GM18498 (cell line): ENCODE measurements at regions not wholly inside any gene's neighbourhood (a gene's known extent, or its start where the extent isn't known, plus 50 kb on each side); places are given as distances from the start of the nearest gene placed in this dataset.

Experiments
- ATAC-seq: cut with Tn5 transposase; IDR thresholded peaks from one replicate; pipeline ENCODE4 v1.9.1; 2021; ENCODE audit warnings: mild to moderate bottlenecking, moderate library complexity; ENCODE audit not compliant: unreplicated experiment

DNA sequence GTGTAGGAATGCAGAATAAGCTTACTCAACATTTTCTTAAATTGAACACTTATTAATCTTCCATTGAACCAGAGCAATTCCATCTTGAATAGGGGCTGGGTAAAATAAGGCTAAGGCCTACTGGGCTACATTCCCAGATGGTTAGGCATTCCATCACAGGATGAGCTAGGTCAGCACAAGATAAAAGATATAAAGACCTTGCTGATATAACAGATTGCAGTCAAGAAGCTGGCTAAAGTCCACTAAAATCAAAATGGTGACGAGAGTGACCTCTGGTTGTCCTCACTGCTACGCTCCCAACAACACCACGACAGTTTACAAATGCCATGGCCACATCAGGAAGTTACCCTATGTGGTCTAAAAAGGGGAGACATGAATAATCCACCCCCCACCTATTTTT lies 156.1 kb downstream of the NXNL2 start:
- no peak for ATAC-seq

DNA sequence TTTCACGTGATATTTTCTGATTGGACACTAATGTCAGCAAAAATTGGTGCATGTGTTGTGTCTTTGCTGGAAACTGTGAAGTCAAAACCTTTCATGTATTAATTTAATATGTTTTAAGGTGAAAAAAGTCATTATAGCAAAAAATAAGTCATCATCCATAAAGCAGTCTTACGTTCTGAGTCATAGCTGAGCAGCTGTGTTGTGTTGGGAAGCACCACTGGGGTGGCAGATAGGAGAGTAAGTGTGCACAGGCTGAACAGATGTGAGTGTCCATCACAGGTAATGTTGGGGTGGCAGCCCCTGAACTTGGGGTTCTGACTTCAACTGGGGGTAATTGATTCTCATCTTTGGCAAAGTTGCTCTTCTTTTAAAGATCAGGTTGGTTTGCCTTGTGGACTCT lies 156.8 kb downstream of the NXNL2 start:
- ATAC-seq = no peak

DNA sequence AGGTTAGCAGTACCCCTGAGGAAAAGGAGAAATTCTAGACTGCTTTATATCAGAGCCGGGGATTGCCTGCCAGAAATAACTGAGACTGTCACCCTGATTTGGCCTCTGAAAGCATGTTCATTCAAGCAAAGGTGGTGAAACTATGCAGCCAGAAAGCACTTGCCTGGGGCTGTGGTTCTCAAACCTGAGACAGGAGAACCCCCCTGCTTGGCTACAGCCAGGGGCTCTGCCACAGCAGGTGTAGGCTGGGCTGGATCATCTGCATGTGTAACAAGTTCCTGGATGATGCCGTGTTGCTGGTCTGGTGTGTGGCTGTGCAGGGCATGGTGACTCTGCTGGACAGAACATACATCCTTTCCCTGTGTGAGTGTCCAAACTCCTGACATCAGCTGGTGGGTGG lies 157.8 kb downstream of the NXNL2 start:
- ATAC-seq = no peak

DNA sequence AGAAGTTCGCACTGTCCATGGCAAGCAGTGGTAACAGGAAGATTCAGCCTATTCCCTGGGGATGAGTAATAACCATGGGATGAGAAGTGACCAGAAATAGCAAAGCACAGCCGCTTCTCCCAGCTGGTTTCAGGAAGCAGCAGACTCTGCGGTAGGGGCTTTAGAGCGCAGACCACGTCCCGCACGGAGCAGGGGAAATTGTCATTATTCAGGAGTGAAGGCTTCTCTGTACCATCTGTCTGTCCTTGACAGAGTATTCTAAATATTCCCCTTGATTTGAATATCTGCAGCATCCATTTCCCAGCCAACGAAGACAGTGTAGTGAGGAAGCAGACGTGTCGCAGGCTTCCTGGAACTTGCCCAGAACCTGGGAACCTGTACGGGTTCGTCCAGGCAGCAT lies 159.6 kb downstream of the NXNL2 start:
- no peak for ATAC-seq

DNA sequence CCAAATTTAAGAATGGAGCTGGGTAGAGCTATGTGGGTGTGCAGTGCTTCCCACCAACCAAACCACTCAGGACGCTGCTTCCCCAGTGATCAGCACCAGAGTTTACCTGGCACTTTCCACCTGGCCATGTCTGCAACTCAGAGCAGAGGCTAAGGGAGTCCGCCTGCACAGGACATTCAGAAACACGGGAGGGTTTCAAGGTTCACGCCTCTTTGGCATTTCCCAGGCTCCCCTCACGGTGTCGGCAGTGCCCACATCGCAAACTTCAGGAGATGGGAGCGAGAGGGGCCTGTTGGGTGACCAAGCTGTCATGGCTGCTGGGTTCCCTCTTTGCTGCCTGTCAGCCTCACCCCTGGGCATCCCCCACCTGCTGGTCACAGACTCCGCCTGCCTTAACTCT lies 161.5 kb downstream of the NXNL2 start:
- ATAC-seq = no peak

DNA sequence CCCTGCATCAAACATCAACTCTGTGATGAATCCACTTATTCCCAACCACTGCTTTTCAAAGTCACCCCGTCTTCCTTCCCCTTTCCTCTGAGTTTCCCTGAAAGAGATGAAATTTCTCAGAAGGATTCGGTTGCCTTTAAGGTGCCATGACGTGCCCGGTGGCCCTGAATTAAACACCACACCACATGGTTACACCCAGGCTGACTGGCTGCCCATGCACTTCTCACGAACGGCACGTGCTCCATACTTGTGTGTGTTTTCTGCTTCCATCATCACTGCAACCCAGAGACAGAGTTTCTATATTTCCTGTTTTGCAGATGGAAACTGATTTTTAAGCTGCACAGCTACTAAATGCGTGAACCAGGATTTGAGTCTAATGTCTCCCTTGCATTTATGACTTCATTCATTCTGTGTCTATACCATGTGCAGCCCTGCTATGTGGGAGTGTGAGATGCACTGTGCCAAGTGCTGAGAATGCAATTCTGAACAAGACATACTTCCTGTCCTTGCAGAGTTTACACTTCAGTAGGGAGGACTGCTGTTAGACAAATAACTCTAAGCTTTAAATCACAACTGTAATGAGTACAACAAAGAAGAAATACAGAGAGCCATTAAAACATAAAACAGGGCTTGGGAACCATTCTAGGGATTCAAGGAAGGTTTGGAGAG lies 162.9 kb downstream of the NXNL2 start:
- no peak for ATAC-seq

DNA sequence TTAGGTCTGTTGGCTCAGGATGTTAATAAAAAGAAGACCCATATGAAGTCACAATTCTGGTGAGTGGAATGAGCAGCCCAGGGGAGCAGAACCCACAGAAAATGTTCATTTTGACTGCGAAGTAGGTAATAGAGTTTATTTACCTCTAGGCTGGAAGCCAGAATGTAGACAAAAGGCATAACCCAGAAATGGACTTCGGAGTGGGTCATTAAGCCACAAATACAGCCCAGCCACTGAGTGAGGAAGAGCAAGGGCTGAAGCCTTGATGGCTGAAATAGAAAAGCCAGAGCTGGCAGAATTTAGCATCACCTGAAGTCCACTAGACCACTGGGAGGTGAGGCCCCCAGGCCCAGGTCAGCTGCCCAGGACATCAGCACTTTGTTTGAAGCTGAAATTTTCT lies 168.0 kb downstream of the NXNL2 start:
- ATAC-seq = no peak

DNA sequence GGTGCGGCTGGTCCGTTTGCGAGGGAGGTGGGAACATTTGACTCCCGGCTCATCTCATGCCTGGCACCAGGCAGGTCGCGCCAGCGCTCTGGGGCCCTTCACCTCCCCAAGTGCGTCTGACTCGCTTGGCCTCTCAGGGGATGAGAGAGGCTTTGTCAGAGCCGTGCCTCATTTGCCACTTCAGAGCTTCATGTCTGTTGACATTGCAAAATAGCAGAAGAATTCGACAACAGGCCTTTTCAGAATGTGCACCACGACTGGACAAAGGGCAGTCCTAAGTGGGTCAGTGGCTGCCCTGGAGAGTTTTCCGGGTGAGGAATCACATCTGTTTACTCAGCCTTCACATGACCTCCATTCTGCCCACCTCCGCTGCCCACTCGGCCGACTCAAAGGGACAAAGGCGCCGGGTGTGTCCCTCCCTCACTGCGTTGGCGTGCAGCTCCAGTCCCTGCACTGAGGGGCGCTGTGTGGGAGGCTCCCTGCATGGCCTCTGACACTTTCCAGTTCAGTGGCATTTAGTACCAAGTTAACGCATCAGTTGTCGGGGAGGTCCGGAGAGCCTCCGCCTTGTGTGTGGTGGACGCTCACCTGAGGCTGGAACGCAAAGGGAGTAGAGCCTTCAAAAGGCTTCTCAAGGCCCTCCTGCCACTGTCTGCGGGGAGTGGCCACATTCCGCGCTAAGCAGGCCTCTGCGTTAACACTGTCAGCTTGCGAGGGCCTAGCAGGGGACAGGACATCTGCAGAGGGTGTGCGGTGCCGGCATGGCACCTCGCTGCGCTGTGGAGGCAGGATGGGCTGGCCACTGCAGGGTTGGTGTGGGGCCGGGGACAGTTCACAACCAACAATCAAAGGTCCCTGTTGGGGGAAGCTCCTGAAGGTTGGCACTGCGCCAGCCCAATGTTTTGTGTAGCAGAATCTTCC lies 171.5 kb downstream of the NXNL2 start:
- ATAC-seq = no peak

DNA sequence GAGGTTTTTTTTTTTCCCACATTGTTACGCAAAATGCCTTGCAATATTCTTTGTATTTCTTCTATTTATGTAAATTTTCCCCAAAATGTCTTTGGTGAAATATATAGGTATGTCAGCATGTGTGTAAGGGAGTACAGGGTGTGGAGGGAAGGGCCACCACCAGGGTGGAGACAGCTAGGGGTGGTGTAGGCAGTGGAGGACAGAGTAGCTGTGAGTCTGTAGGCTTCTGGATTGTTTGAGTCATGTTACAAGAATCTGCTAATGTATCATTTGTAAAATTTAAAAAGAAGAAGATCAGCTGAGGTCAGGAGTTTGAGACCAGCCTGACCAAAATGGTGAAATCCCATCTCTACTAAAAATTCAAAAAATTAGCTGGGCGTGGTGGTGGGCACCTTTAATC lies 175.5 kb downstream of the NXNL2 start:
- ATAC-seq = no peak

DNA sequence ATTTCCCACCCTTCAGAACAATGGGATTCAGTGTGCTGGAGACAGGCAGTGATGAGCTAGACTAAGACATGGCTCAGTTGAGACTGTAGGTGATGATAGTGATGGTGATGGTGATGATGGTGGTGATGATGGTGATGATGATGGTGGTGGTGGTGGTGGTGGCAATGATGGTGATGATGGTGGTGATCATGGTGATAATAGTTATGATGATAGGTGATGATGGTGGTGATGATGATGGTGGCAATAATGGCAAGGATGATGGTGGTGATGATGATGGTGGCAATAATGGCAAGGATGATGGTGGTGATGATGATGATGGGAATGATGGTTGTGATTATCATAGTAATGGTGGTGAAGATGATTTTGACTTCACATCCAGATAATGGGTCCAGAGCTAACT lies 176.7 kb downstream of the NXNL2 start:
- no peak for ATAC-seq

DNA sequence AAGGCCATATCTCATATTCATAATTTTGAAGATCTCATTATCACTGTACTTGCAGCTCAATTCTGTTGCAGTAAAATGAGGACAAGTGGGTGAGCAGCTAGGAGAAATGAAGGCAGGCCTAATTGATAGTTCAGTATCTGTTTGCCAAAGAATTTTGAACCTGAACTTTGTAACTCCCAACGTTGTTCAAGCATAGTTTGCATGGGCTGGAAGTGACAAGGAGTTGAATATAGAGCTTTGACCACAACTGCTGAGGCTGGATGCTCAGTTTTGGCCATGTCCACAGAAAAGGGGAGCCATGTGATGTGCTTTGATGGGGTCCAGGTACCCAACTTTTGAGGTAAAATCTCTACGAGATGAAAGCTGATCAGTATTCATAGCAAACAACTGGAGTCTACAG lies 177.5 kb downstream of the NXNL2 start:
- no peak for ATAC-seq

DNA sequence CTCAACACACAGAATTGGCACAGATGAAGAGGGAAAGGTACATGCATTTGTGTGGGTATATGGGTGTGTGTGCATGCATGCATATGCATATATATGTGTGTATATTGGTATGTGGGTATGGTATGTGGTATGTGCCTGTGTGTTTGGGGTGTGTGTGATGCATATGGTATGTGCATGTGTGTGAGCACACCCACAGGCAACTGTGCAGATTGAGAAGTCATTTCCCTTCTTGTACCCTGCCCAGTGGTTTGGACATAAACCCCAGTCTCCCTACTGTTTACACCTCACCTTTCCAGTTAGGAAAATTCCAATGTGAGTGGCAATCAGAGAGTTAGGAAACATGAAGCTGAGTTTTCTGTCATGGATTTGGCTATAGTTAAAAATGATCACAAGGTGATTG lies 178.0 kb downstream of the NXNL2 start:
- no peak for ATAC-seq

DNA sequence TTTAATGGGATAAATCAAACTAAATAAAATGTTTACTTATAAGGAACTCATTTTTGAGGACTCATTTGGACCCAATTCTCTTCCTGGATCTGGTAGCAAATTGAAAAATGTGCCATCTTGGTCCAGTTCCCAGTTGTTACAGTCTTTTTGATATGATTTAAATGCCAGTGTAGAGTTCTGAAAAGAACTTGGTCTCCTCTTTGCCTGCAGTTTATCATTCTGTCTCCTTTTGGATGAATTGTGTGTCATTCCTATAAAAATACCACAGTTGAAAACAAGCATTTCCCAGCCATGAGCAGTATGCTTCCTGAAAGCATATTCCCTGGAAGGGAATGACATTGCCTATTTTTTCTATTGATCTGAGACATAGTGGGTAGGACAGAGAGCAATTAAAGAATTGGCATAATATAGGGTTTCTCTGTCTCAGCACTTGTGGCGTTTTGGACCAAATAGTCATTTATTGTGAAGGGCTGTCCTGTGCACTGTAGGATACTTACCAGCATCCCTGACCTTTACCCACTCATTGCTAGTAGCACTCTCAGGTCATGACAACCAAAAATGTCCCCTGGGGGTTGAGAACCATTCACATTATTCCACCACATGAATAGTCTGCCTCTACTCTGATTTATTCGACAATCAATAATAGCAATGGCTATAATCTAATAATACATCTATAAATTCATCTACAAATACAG lies 181.8 kb downstream of the NXNL2 start:
- ATAC-seq = no peak

DNA sequence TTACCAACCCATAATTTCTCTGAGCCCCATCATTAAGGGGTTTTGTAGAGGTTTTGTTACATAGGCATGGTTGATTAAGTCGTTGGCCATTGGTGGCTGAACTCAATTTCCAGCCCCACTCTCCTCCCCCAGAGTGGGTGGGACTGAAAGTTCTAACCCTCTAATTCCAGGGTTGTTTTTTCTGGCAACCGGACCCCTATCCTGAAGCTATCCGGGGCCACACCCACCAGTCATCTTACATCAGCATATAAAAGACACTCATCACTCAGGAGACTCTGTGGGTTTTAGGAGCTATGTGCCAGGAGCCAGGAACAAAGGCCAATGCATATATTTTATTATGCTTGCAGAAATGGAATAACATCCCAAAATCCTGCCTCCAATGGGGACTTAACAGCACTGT lies 186.0 kb downstream of the NXNL2 start:
- ATAC-seq = no peak

DNA sequence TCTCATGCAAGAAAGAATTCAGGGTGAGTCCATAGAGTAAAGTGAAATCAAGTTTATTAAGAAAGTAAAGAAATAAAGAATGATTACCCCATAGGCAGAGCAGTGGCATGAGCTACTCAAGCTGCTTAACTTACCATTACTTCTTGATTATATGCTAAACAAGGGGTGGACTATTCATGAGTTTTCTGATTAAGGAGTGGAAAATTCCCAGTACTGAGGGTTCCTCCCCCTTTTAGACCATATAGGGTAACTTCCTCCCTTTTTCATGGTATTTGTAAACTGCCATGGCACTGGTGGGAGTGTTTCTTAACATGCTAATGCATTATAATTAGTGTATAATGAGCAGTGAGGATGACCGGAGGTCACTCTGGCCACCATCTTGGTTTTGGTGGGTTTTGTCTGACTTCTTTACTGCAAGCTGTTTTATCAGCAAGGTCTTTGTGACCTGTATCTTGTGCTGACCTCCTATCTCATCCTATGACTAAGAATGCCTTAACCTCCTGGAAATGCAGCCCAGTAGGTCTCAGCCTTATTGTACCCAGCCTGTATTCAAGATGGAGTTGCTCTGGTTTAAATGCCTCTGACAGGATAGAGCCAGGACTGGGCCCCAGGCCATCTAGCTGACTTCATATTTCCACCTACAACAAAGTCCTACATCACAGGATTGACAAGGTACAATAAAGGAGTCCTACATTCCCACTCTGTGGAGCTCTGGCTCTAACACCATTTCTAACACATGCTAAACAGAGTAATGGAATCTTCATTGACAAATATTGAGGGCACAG lies 186.7 kb downstream of the NXNL2 start:
- no peak for ATAC-seq

DNA sequence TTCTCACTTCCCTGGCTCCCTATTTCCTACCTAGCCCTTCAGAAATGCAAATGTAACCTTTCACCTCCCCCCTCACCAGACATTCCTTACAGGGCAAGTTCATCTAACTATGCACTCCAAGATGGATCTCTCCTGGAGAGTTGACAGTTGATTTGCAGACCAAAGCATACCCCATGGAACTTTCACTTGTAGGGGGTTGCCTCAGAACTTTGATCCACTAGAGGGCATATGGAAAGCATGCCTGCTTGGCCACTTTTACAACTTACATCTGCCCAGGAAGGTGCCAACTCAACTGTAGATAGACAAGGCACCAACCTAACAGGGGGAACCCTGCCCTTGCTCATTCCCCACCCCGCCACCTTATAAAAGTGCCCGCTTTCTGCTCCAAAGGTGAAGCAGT lies 187.8 kb downstream of the NXNL2 start:
- ATAC-seq = no peak

DNA sequence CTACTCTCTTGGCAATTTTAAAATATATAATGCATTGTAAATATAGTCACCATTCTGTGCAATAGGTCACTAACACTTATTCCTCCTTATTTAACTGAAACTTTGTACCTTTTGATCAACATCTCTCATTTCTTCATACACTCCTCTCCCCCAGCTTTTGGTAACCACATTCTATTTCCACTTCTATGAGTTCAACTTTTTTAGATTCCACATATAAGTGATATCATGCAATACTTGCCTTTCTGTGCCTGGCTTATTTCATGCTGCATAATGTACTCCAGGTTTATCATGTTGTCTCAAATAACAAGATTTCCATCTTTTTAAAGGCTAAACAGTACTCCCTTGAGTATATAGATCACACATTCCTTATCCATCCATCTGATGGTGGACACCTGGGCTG lies 188.8 kb downstream of the NXNL2 start:
- ATAC-seq = no peak

DNA sequence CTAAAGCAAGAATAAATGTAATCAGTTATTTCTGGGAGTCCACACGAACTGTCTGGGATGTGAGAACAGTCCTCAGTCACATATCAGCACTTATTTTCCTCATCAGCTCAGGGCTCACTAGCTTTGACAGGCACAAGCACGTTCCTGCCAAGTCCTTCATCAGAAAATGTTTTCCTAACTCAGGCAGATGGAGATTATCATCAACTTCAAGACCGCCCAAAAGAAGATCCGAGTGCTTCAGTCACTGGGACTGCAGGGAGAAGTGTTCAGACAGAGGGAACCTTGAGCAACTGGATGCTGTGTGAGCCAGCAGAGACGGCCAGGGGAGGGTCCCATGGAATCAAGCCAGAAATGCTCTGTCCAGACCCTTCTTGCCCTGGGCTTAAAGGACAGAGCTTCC lies 189.4 kb downstream of the NXNL2 start:
- no peak for ATAC-seq

DNA sequence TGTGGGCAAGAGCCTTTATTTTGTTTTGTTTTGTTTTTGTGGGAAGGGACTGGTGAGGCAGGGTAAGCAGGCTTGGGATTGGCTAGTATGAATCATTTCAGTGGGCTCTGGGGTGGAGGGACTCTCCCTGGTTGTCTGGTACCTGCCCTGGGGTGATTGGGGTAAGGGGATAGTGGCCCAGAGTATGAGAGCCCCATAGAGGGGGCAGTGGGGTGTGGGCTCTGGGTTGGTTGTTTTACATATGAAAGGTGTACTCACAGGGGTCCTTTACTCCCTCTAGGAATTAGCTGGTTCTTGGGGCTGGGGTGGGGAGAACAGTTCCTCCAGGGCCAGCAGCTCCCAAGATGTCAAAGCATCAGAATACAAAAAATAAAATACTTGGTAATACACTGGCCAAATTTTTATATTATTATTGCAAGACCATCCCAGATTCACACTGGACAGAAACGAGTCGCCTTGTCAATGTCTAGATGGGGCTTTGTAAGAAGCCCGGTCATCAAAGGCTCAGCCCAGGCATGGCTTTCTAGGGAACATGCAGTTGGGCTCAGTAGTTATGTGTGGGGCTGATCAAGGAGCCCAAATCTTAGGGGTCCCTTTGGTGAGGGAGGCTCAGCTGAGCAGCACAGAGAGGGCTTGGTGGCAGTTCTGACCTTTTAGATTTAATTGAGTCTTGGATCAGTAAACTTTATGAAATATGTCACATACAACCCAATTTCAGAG lies 190.5 kb downstream of the NXNL2 start:
- ATAC-seq = no peak

DNA sequence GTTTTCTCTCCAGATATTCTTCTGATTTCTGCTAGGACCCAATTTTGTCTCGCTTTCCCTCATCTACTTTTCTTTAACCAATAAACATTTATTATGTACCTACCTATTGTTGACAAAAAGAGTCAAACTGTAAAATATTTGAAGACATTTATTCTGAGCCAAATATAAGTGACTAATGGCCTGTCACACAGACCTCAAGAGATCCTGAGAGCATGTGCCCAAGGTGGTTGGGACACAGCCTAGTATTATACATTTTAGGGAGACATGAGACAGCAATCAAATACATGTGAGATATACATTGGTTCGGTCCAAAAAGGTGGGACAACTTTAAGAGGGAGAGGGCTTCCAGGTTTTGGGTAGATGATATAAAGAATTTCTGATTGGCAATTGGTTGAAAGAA lies 191.8 kb downstream of the NXNL2 start:
- ATAC-seq = no peak
